ENCODE measurements at regions not wholly inside any gene's neighbourhood (a gene's known extent, or its start where the extent isn't known, plus 50 kb on each side); places are given as distances from the start of the nearest gene placed in this dataset.
"Not testable (repeated sequence)": the region's sequence is repeated elsewhere in the genome, so short reads cannot be mapped to it uniquely, and the experiment has no call there.

DNA sequence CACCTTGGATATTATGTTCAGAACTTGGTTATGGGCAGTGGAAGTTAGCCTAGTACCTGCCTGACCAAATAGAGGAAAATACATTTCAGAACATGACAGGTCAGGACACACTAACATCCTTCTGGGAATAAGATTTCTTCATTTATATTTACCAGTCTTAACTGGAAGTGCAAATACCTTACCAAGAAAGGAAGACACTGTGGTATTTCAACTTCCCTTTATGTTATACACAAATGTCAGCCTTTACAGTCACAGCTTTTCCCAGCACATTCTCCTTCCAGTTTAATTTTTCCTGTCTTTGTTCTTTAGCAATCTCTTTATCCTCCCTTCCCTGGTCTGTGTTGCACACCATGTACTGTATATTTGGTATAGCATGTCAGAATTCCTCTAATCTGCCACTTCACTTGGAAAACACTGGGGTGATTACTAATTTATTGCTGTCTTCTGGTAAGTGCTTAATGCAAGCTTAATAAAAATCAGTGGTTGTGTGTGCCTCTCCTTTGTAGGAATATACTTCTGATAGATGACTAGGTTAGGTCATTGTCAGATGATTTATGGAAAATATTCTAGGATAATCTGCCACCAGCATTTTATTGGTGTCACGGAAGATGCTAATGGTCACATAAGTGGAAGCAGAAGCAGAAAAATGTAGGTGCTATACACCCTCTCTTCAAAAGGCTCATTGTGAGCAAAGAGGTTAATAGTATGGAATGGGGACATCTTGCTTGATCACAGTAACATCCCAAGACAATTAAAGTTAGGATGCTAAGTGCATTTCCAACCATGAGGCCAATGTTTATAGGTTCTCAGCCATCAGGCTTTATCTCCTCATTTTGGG, 124.3 kb upstream of the STARD13 start:
- H3K4me3 ChIP-seq (ENCODE audit: low read depth, low read length), result no peak overlapping the region
- TF ChIP-seq, protein P1, sequence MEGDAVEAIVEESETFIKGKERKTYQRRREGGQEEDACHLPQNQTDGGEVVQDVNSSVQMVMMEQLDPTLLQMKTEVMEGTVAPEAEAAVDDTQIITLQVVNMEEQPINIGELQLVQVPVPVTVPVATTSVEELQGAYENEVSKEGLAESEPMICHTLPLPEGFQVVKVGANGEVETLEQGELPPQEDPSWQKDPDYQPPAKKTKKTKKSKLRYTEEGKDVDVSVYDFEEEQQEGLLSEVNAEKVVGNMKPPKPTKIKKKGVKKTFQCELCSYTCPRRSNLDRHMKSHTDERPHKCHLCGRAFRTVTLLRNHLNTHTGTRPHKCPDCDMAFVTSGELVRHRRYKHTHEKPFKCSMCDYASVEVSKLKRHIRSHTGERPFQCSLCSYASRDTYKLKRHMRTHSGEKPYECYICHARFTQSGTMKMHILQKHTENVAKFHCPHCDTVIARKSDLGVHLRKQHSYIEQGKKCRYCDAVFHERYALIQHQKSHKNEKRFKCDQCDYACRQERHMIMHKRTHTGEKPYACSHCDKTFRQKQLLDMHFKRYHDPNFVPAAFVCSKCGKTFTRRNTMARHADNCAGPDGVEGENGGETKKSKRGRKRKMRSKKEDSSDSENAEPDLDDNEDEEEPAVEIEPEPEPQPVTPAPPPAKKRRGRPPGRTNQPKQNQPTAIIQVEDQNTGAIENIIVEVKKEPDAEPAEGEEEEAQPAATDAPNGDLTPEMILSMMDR (IDR thresholded peaks at IDR 0.05; ENCODE audit: borderline replicate concordance, insufficient read depth, low read depth, low read length), result no peak

DNA sequence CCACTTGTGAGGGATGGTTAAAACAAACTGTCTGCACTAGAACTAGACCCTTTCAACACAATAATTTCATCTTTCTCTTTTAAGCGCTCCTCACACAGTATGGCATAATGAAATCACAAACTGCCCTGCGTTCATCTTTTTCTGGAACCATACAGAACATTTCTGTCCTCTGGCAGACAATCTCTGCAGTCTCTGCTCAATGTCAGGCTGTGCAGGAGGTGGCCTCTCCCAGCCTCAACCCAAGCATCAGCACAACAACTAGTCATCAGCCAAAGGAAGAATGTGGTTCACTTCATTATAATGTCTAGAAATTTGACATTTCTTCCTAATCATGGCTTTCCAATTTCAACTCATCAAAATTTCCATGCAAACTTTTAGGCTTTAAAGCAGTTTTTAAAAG, 125.1 kb upstream of the STARD13 start:
- no peak overlapping the region for H3K4me3 ChIP-seq (ENCODE audit: low read depth, low read length)
- TF ChIP-seq, protein P1 (IDR thresholded peaks at IDR 0.05; ENCODE audit: borderline replicate concordance, insufficient read depth, low read depth, low read length), result no peak

DNA sequence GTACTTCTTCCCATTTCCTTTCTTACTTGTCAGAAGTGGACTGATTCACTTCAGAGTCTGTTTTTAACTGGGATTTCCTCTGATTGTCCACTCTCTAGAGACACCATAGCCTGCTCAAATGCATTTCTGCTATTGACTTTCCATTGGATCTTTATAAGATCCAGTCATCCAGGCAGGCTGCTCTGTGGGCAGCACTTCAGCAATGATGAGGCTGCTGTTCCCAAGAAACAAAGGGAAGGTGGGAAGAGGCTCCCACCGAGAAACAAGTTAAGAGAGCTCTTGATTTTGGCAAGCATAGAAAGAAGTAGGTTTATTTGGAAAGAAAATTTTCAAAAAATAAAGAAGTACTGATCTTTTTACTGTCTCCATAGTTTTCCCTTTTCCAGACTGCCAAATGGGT, 125.8 kb upstream of the STARD13 start:
- H3K4me3 ChIP-seq (ENCODE audit: low read depth, low read length), result no peak overlapping the region
- TF ChIP-seq, protein P1 (IDR thresholded peaks at IDR 0.05; ENCODE audit: borderline replicate concordance, insufficient read depth, low read depth, low read length), result no peak

DNA sequence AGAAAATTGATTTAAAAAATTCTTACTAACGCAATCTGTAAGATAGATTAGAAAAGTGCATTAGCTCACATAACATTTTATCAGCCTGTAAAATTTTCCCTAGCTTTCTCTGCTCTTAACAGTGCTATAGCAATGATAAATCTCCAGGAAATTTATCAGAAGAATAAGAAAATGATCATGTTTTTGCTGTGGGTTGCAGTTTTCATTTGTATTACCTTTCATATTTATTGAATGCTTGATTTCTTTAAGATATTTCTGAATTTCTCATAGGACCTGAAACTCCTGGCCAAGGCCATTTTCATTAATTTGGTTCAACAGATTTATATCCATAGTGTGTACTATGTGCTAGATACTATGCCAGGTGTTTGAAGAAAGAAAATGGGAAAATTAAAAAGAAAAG, 130.3 kb upstream of the STARD13 start:
- no peak overlapping the region for H3K4me3 ChIP-seq (ENCODE audit: low read depth, low read length)
- TF ChIP-seq, protein P1 (IDR thresholded peaks at IDR 0.05; ENCODE audit: borderline replicate concordance, insufficient read depth, low read depth, low read length), result no peak

DNA sequence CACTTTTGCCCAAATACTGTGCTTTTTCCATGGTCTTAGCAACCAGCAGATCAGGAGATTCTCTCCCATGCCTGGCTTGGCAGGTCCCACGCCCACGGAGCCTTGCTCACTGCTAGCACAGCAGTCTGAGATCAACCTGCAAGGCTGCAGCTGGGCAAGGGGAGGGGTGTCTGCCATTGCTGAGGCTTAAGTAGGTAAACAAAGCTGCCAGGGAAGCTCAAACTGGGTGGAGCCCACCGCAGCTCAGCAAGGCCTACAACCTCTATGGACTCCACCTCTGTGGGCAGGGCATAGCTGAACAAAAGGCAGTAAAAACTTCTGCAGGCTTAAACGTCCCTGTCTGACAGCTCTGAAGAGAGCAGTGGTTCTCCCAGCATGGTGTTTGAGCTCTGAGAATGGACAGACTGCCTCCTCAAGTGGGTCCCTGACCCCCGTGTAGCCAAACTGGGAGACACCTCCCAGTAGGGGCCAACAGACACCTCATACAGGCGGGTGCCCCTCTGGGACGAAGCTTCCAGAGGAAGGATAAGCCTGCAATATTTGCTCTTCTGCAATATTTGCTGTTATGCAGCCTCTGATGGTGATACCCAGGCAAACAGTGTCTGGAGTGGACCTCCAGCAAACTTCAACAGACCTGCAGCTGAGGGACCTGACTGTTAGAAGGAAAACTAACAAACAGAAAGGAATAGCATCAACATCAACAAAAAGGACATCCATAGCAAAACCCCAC, 132.8 kb upstream of the STARD13 start:
- not testable (repeated sequence) for H3K4me3 ChIP-seq (ENCODE audit: low read depth, low read length)

DNA sequence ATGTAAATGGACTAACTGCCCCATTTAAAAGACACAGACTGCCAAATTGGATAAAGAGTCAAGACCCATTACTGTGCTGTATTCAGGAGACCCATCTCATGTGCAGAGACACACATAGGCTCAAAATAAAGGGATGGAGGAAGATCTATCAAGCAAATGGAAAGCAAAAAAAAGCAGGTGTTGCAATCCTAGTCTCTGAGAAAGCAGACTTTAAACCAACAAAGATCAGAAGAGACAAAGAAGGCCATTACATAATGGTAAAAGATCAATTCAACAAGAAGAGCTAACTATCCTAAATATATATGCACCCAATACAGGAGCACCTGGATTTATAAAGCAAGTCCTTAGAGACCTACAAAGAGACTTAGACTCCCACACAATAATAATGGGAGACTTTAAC, 134.6 kb upstream of the STARD13 start:
- H3K4me3 ChIP-seq (ENCODE audit: low read depth, low read length), result not testable (repeated sequence)

DNA sequence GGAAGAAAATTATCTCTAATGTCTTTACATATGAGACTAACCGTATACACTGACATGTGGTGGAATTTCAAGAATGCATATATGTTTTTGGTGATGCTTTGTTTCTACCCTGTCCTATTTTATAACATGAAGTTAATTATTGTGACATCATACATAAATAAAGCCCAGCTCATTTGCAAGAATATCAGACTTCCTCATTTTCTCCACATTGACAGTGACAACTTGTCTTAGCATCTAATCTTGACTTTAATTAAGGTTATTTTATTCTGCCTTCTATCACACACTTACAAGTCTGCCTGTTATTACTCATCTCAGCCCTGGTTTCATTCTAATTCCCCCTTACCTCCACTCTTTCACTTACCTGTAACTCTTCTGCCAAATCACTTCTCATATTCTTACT, 140.6 kb upstream of the STARD13 start:
- TF ChIP-seq, protein P1 (IDR thresholded peaks at IDR 0.05; ENCODE audit: borderline replicate concordance, insufficient read depth, low read depth, low read length), result no peak
- no peak overlapping the region for H3K4me3 ChIP-seq (ENCODE audit: low read depth, low read length)

DNA sequence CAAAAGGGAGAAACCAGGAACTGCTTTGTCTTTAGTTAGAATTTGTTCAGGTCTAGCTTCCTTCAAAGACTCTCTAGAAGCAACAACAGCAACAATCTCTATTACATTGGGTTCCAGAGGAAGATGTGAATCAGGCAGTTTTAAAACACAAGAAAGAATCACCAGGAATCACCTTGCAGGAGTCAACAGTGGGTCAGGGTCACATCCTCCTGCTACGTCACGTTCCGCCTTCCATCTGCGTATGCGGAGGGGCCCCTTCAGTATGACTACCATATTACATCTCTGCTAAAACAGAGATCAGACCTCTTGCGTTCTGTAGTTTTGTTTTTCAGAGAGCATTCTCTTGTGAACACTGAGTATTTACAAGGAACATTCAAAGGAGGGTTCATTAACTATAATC, 147.8 kb upstream of the STARD13 start:
- H3K4me3 ChIP-seq (ENCODE audit: low read depth, low read length), result no peak overlapping the region
- TF ChIP-seq, protein P1 (IDR thresholded peaks at IDR 0.05; ENCODE audit: borderline replicate concordance, insufficient read depth, low read depth, low read length), result no peak

Measured in GM12875 (cell line).